Heart left ventricle (tissue), 16 donors: ENCODE measurements at regions not wholly inside any gene's neighbourhood (a gene's known extent, or its start where the extent isn't known, plus 50 kb on each side); places are given as distances from the start of the nearest gene placed in this dataset.

ENCODE experiments used
- ATAC-seq, 4 donors: fragments of 200-7000 bp; cut with Tn5 transposase; one replicate each; pipeline ENCODE4 v1.9.1; 2020 to 2022; ENCODE audit warnings: moderate library complexity in 4 of 4, mild to moderate bottlenecking in 3 of 4, moderate number of reproducible peaks in 1 of 4
- DNase-seq, 5 donors: peaks; one replicate each; pipeline ENCODE4 v3.0.0-alpha.2; 2020
- H3K27ac ChIP-seq, 12 donors: fragments of 200-600 bp; sonication (generic) in 4 of 12; one replicate each; pipeline versions ENCODE4 v1.5.0 to v1.8.0; 2016 to 2022; ENCODE audit warnings: mild to moderate bottlenecking in 2 of 12
- H3K27me3 ChIP-seq, 9 donors: fragments of 200-600 bp; sonication (generic) in 2 of 9; one replicate each; pipeline versions ENCODE4 v1.5.1 to v1.8.0; 2016 to 2022; ENCODE audit warnings: mild to moderate bottlenecking in 3 of 9
- H3K36me3 ChIP-seq, 9 donors: fragments of 200-600 bp; sonication (generic) in 2 of 9; one replicate each; pipeline versions ENCODE4 v1.5.0 to v1.8.0; 2018 to 2022; ENCODE audit warnings: mild to moderate bottlenecking in 2 of 9
- H3K4me1 ChIP-seq, 12 donors: fragments of 200-600 bp; sonication (generic) in 4 of 12; one replicate each; pipeline versions ENCODE4 v1.5.0 to v1.8.0; 2016 to 2022; ENCODE audit warnings: mild to moderate bottlenecking in 3 of 12
- H3K4me3 ChIP-seq, 12 donors: fragments of 200-600 bp; sonication (generic) in 4 of 12; one replicate each; pipeline versions ENCODE4 v1.5.0 to v1.8.0; 2017 to 2022; ENCODE audit warnings: mild to moderate bottlenecking in 9 of 12, moderate library complexity in 4 of 12
- H3K9me3 ChIP-seq, 12 donors: fragments of 200-600 bp; sonication (generic) in 4 of 12; one replicate each; pipeline versions ENCODE4 v1.5.0 to v1.8.0; 2016 to 2022; ENCODE audit warnings: mild to moderate bottlenecking in 1 of 12
- CTCF ChIP-seq, 12 donors: fragments of 200-600 bp; sonication (generic) in 4 of 12; IDR thresholded peaks; one replicate each; pipeline versions ENCODE4 v1.5.0 to v1.8.0; 2018 to 2022; ENCODE audit warnings: antibody characterized with exemption in 12 of 12, mild to moderate bottlenecking in 5 of 12
- POLR2A ChIP-seq, 2 donors: fragments of 450-650 bp; IDR thresholded peaks; one replicate each; pipeline ENCODE4 v1.6.1; 2017; ENCODE audit warnings: antibody characterized with exemption in 2 of 2, mild to moderate bottlenecking in 2 of 2, moderate library complexity in 2 of 2
- WGBS, 4 donors: extraction: QIAGEN DNeasy Blood & Tissue Kit in 2 of 4; methylation state at CpG; one replicate each; pipeline versions ENCODE4 v1.1.5 to v1.1.7; 2013 to 2018; 5-methylcytosine and 5-hydroxymethylcytosine counted together
- intact Hi-C, 10 donors: fragments of 100-400 bp; cut with DNase I; formaldehyde crosslinking; loops; one replicate each; pipeline versions ENCODE4 v1.11.1 to v1.14.2; 2022
- donor health status: ischemic (EF 13 %, LVEDD 7.1; RV severe dilation, severe dysfunction).
- donor health status: healthy with polysubstance abuse.
- donor health status: DM: no; HTN: yes; CAD: no.
- donor health status: DM: no; HTN: no; CAD: no.
- donor health status: ischemic (EF 25% LVEDD 6.9; RV normal size, moderate dysfunction).
- donor health status: ischemic (EF 25% LVEDD 5.7; RV mildly dilated, moderate dysfunction).
- donor health status: healthy.
- donor health status: DM: yes; HTN: yes; CAD: no.
- donor health status: ischemic (EF 35%, LVEDD 5.7; RV mildly dilated, moderate dysfunction).
- donor health status: nonischemic (EF 11% LVEDD 7.7; RV severe dilation, severe dysfunction).
- donor health status: DM: yes; HTN: yes; CAD: no.
- donor health status: PGD.
- donor health status: ischemic (EF 29% LVEDD 5.4; RV normal size, mild dysfunction).
- donor health status: nonischemic (EF 23%, LVEDD 6.1; RV moderate dilation, normal function).

- TF ChIP-seq POLR2A (IDR thresholded peaks at IDR 0.05), result no peak
- no peak for TF ChIP-seq CTCF (IDR thresholded peaks at IDR 0.05)
- H3K36me3 ChIP-seq, result no peaks in the 10 kb centered on the region
- no peak for ATAC-seq
- H3K4me3 ChIP-seq, result no peak overlapping the region
- no peaks in the 10 kb centered on the region for H3K27me3 ChIP-seq
- H3K9me3 ChIP-seq, result no peaks in the 10 kb centered on the region
- H3K4me1 ChIP-seq, result no peaks in the 10 kb centered on the region
- intact Hi-C loops, result no loop called here
- WGBS, 4 donors, result 45 to 71% (median 52%) methylated on average over 2 of the region's 2 CpGs
- no peak overlapping the region for H3K27ac ChIP-seq
- no peak for DNase-seq
Observed at GRCh38 chr2:56108806-56109205, 75.0 kb upstream of the CCDC85A start.

DNA sequence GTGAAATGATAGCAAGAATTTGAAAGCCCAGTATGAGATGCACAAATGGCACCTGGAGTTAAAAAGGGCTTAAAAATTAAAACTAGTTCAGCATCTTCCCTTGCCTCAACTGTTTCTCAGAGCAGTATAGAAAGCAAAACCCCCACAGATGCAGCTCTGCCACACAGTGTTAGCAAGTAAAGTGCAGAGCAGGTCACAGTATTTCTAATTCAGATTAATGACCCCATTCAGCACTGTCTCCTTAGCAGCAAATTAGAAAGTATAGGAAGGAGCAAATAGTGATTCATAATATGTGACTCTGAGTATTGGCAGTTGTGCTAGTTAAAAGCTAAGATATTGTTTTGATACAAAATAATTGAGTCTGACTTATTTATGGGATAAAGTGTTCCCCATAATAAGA lies 73.8 kb upstream of the CCDC85A start:
- TF ChIP-seq CTCF (IDR thresholded peaks at IDR 0.05) (no peak), POLR2A (IDR thresholded peaks at IDR 0.05) (no peak)
- DNase-seq (no peak), ATAC-seq (no peak)
- no peaks in the 10 kb centered on the region for H3K36me3 ChIP-seq
- H3K4me1 ChIP-seq, result no peaks in the 10 kb centered on the region
- intact Hi-C loops, result no loop called here
- no peak overlapping the region for H3K27ac ChIP-seq
- no peaks in the 10 kb centered on the region for H3K9me3 ChIP-seq
- no peak overlapping the region for H3K4me3 ChIP-seq
- no peaks in the 10 kb centered on the region for H3K27me3 ChIP-seq

DNA sequence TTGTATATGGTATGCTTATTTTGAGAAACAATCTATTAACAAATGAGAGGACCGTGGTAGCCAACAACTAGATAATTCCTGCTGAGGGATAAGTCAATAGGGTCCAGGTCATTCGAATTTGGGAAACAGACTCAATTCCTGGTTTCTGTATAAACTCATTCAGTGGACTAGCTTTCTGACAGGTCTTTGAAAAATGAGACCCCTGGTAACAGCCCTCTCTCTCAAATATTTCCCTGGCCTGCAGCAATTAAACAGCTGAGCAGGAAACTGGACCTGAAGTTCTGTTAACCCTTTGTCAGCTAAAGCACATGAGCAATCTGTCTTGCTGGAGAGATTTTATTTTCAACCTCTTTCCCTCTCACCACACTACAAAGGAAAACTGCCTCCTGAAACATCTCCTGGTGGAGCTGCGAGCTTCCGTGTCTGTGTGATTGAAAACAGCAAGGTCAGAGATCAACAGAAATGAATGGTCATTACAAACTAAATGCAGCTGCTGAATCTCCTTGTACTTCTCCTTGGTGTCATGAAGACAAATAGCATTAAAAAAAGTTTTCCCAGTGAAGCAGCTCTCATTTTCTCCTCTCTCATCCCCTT lies 70.3 kb upstream of the CCDC85A start:
- no peak for DNase-seq
- no peak for ATAC-seq
- no peaks in the 10 kb centered on the region for H3K27me3 ChIP-seq
- no peaks in the 10 kb centered on the region for H3K36me3 ChIP-seq
- no peak overlapping the region for H3K4me3 ChIP-seq
- H3K9me3 ChIP-seq, result no peaks in the 10 kb centered on the region
- H3K27ac ChIP-seq, result no peak overlapping the region
- intact Hi-C loops, result no loop called here
- 21 to 30% (median 28%) methylated on average over 4 of the region's 4 CpGs for WGBS, 4 donors
- no peak for TF ChIP-seq CTCF (IDR thresholded peaks at IDR 0.05)
- TF ChIP-seq POLR2A (IDR thresholded peaks at IDR 0.05), result no peak
- no peaks in the 10 kb centered on the region for H3K4me1 ChIP-seq

DNA sequence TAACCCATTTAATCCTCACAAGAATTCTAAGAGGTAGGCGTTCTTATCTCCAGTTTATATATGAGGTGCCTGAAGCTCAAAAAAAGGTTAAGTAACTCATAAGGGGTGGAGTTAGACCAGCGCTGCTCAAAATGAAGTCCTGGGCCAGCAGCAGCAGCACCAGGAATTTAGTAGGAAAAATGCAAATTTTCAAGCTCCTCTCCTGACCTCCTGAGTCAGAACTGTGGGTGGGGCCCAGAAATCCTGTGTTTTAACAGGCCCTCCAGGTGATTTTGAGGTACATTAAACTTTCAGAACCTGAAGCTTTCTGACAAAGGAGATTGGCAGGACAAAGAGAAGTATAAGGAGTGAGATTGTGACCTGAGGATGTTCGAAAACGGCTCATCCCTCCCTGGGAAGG lies 66.0 kb upstream of the CCDC85A start:
- ATAC-seq (no peak), DNase-seq (no peak)
- intact Hi-C loops, result no loop called here
- Histone ChIP-seq H3K4me3 (no peak overlapping the region), H3K36me3 (no peaks in the 10 kb centered on the region), H3K4me1 (no peaks in the 10 kb centered on the region), H3K9me3 (no peaks in the 10 kb centered on the region), H3K27ac (no peak overlapping the region), H3K27me3 (peaks cover 0 to 3% (median 0%) of the 10 kb centered on the region in 9 donors)
- 60 to 65% (median 63%) methylated on average over 4 of the region's 4 CpGs for WGBS, 4 donors
- TF ChIP-seq POLR2A (IDR thresholded peaks at IDR 0.05) (no peak), CTCF (IDR thresholded peaks at IDR 0.05) (no peak)
